HFF-Myc (cell line): ENCODE measurements at regions not wholly inside any gene's neighbourhood (a gene's known extent, or its start where the extent isn't known, plus 50 kb on each side); places are given as distances from the start of the nearest gene placed in this dataset.

Experiments used
- DNase-seq: peaks from one replicate; pipeline ENCODE4 v3.0.0-alpha.2; 2011; ENCODE audit warnings: low read depth; ENCODE audit errors: extremely low read depth
- H3K4me3 ChIP-seq: replicated peaks from 2 replicates; pipeline ENCODE4 v1.5.1; 2011; ENCODE audit warnings: low read depth, mild to moderate bottlenecking, control low read depth, low read length
- TF ChIP-seq, protein P1 (sequence below): IDR thresholded peaks from 2 replicates; pipeline ENCODE4 v1.5.1; 2012; ENCODE audit warnings: mild to moderate bottlenecking, low read depth, low read length, control low read depth; ENCODE audit errors: missing control alignments

DNA sequence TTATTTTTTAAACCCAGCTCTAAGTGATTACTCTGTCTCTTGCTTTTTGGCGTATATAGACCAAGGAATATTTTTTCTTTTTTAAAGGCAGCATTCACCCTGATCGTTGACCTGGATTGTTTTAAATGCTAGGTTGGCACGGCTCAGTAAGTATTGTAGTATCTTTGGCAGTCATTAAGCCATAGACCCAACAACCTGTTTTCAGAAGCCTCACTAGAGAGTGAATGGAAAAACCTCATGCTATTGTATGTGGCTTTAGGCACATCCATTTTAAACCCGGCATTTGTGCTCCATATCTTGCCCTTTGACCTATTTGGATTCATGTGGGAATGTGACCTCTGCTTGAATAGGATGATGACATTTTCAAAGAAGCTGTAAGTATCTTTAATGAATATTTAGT is 183.9 kb downstream of the SNCA start:
- no peak for DNase-seq
- TF ChIP-seq, protein P1, sequence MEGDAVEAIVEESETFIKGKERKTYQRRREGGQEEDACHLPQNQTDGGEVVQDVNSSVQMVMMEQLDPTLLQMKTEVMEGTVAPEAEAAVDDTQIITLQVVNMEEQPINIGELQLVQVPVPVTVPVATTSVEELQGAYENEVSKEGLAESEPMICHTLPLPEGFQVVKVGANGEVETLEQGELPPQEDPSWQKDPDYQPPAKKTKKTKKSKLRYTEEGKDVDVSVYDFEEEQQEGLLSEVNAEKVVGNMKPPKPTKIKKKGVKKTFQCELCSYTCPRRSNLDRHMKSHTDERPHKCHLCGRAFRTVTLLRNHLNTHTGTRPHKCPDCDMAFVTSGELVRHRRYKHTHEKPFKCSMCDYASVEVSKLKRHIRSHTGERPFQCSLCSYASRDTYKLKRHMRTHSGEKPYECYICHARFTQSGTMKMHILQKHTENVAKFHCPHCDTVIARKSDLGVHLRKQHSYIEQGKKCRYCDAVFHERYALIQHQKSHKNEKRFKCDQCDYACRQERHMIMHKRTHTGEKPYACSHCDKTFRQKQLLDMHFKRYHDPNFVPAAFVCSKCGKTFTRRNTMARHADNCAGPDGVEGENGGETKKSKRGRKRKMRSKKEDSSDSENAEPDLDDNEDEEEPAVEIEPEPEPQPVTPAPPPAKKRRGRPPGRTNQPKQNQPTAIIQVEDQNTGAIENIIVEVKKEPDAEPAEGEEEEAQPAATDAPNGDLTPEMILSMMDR: no peak
- H3K4me3 ChIP-seq: no peak overlapping the region

GRCh38 chr4:89645482-89645881 is 191.5 kb downstream of the SNCA start:
- no peak for DNase-seq
- TF ChIP-seq, protein P1: no peak
- no peak overlapping the region for H3K4me3 ChIP-seq

DNA sequence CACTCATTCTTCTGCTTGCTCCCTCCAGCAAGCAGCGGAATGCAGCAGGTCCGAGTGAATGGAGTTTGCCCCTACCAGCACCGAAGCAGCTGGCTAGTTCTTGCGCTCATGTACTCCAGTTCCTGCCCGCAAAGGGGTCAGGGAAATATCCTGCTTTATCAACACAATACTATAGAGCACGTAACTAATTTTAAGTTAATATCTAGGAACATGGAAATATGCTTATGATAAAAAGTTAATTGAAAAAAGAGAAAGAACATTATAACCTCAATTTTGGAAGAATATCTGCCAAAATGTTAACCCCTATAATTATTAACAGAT is 195.6 kb downstream of the SNCA start:
- TF ChIP-seq, protein P1: no peak
- DNase-seq: no peak
- no peak overlapping the region for H3K4me3 ChIP-seq

DNA sequence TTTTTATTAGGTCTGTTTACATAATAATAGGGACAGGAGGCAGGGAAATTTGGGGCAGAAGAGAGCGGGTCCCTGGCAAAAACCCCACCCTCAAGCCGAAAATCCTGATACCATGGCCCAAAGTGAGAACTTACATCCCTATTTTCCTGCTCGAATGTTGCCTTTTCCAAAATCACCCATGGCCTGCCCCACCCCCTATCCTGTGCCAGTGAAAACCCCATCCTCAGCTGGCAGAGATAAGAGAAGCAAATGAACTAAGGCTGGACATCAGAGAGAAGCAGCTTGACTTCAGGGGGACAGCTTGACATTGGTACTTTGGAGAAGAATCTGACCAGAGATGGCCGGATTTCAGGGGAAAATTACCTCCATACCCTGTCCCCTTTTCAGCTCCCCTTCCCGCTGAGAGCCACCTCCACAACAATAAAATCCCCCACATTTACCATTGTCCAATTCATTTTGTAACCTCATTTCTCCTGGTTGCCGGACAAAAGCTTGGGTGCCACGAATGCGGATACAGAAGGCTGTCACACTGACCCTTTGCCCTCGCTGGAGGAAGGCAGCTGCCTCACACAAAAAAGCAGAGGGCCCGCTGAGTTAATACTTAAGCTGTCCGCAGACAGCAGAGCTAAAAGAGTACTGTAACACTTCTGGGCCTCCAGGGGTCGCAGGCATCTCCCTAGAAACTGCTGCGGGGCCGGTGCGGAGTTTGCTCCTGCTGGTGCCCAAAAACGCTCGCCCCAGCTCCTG is 196.2 kb downstream of the SNCA start:
- TF ChIP-seq, protein P1: peak; percentile 76
- DNase-seq: peak; percentile 15
- no peak overlapping the region for H3K4me3 ChIP-seq

DNA sequence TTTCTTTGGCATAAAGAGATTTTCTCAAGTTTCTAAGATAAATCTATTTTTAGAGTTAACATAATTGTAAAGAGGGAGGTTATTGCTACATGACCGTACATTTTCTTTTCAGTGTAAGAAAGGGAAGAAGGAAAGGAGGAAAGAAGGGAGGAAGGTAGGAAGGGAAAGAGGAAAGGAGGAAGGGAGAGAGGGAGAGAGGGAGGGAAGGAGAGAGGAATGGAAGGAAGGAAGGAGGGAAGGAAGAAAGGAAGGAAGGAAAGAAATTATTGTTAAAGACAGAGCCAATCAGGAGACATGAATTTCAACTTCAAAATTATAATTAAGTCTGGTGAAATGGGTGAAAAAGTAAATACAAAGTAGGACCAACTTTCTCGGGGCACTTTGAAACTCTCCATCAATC is 197.6 kb downstream of the SNCA start:
- DNase-seq: no peak
- no peak overlapping the region for H3K4me3 ChIP-seq
- TF ChIP-seq, protein P1: no peak

DNA sequence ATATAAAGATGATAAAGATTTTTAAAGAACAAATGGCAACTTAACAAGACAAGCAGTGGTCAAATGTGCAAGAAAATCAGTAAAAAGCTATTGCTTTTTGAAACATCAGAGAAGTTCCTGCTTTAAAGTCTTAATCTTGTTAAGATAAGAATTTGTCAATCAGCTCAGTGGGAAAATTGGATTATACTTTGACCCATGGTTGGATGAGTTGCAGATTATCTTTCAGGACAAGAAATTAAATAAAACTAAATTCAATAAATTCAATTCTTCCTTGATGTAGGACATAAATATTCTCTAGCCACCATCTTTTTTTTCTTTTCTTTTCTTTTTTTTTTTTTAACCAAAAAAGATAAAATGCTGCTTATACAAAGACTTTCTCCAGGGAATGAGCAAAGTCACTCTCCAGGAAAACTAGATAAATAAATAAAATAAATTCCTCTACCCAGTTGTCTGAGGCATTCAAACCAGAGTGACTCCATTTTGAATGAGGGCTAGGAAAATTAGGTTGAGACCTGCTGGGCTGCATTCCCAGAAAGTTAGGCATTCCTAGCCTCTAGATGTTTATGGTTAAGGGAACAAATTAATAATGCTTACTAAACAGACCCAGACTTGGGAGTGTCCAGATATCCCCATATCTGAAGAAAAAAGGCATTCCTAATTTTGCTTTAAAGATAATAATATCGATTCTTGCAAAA is 211.2 kb downstream of the SNCA start:
- DNase-seq: no peak
- TF ChIP-seq, protein P1: no peak
- no peak overlapping the region for H3K4me3 ChIP-seq
